Hepatocyte (in vitro differentiated cells): ENCODE measurements at regions not wholly inside any gene's neighbourhood (a gene's known extent, or its start where the extent isn't known, plus 50 kb on each side); places are given as distances from the start of the nearest gene placed in this dataset.

Experiments
- CTCF ChIP-seq: fragments of 200-600 bp; sonication (generic); IDR thresholded peaks from 2 replicates; pipeline ENCODE4 v1.5.1; 2016; ENCODE audit warnings: antibody characterized with exemption, mild to moderate bottlenecking; ENCODE audit not compliant: poor library complexity
- EZH2 ChIP-seq: fragments of 200-600 bp; sonication (generic); IDR thresholded peaks from 2 replicates; pipeline ENCODE4 v1.6.1; 2016; ENCODE audit warnings: antibody characterized with exemption, mild to moderate bottlenecking, borderline replicate concordance

GRCh38 chr1:4127592-4128140 lies 227.6 kb upstream of the C1orf174 start:
- TF ChIP-seq CTCF, result no peak
- TF ChIP-seq EZH2, result no peak
